CD4-positive, alpha-beta T cell treated with Interleukin-15 for 1 hour (primary cell): ENCODE measurements at regions not wholly inside any gene's neighbourhood (a gene's known extent, or its start where the extent isn't known, plus 50 kb on each side); places are given as distances from the start of the nearest gene placed in this dataset.
"Not testable (repeated sequence)": the region's sequence is repeated elsewhere in the genome, so short reads cannot be mapped to it uniquely, and the experiment has no call there.

Source experiments
- DNase-seq: peaks from one replicate; pipeline ENCODE4 v3.0.0-alpha.2; 2020

DNA sequence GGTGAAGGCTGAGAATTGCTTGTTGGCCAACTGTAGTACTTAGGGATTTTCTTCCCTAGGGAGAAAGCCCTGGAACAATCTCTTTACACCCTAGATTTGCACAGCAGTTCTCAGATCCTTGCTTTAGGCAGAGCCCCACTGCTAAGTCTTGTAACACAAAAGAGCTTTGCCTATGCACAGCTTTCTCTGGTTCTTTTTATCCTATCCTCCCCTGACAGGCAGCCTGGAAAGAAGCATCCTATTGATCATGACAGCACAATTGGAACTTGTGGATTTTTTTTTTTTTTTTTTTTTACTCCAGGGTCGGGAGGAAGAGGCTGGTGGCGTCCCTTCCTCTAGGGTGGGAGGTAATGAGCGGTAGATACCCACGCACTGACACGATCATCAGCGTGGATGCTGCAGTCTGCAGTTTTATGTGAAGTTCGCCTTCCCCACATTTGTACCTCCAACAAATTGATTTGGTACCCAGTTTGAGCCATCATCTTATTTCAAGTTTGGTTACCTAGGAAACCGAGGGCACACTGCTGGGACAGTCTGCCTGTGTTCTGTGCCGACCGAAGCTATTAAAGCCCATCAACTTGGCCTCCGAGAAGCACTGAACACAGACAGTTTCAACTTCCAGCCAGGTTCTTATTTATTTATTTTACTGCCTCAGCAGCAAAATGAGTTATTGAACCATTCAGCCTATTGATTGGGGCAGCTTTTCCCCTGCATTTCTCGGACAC lies 110.1 kb downstream of the NRN1 start:
- DNase-seq, result no peak

DNA sequence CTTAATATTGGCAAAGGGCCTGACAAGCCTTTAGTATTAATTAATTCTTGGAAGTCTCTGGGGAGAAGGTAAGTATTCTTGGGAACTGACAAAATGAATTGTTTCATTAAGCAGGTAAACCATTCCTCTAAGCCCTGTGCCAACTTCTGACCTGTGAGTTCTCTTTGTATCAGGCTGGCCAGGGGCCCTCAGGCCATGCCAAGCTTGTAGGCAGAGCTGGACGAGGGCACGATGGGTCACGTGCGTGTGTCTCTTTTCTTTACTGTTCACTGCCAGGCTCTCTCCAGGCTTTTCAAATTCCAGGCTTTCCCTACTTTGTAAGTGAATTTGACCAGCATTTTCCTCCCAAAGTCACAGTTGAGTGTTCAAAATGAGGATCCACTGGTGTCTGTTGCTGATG lies 112.4 kb downstream of the NRN1 start:
- no peak for DNase-seq

DNA sequence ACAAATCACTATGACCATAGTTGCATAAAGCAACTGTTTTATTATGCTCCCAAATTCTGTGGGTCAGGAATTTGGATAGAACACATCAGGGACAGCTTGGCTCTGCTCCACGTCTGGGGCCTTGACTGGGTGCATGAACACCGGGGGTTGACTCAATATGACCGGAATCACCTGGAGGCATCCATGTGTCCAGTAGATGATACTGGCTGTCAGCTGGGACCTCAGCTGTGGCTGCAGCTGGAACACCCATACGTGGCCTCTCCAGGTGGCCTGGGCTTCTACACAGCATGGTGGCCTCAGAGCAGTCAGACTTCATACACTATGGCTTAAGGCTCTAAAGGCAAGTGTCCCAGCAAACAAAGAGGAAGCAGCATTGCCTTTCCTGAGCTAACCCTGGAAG lies 113.4 kb downstream of the NRN1 start:
- DNase-seq, result no peak

DNA sequence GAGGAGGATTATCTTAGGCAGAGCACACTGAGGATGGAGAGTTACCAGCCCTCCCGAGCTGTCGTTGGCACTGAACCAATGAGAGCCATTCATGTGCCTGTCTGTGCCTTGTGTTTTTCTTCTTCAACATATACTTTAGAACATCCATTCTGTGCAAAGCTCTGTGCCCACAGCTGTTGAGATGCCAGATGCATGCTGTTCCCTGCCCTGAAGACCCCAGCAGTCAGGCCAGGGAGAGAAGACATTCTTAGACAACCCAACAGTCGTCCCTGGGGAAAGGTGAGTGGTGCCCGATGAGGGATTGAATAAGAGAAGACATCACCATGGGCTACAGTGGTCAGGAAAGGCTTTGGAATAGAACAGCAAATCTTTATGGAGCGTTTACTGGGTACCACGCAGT lies 114.1 kb downstream of the NRN1 start:
- no peak for DNase-seq

DNA sequence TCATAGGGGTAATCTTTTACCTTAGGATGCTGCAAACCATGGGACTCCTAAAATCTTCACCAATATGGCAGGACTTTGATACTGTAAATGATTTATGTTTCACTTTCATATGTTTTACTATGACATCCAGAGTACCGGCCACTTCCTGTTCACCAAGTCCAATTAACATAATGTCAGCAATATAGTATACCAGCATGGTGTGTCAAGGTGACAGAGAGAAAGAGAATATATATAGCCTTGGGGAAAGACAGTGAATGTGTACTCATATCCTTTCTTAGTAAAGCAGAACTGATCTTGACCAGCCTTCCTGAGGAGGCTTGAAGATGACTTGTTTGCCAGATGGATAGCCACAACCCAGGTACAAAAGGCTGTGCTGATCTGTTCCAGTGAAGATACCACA lies 127.9 kb downstream of the NRN1 start:
- DNase-seq, result no peak

DNA sequence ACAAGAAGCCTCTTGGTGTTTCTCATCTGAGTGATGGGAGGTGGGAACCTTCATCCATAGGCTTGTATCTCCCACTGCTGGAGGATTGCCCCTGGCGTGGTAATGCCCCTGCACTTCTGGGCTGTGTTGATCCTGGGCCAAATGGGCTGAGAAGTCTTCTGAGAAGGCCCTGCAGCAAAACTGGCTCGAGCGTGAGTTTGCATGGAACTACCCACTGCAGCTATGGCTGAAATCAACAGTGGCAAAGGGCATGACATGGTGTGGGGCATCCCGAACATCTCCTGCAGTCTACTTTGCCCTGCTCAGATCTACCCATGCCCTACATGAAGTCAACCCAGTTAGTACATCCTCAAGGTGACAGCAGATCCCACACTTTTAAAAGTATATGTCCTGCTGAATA lies 130.6 kb downstream of the NRN1 start:
- DNase-seq, result no peak

DNA sequence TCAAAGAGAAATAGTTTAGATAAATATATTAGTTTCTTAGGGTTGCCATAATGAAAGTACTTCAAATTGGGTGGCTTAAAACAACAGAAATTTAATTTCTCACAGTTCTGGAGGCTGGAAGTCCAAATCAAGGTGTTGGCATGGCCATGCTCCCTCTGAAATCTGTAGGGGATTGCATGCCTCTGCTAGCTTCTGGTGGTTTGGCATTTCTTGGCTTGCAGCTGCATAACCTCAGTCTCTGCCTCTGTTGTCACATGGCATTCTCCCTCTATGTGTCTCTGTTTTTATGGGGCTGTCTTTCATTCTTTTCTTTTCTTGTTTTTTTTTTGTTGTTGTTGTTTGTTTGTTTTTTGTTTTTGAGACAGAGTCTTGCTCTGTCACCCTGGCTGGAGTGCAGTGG lies 132.7 kb downstream of the NRN1 start:
- DNase-seq, result not testable (repeated sequence)

DNA sequence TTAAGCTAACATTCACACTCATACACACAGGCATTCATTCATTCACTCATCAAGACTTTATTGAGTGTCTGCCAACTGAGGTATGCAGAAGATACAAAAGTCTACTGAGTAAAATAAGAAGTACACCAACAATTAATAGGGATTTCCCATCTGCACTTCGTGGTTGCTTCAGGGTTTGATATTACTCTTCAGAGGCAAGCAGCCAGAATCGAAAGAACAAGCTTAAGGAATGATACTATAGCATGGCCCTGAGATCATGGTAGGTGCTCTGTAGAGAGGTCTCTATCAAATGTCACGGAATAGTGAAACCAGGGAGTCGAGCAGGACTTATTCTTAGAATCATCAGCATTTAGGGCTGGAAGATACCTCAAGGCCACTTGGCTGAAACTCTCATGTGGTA lies 135.4 kb downstream of the NRN1 start:
- DNase-seq, result no peak

DNA sequence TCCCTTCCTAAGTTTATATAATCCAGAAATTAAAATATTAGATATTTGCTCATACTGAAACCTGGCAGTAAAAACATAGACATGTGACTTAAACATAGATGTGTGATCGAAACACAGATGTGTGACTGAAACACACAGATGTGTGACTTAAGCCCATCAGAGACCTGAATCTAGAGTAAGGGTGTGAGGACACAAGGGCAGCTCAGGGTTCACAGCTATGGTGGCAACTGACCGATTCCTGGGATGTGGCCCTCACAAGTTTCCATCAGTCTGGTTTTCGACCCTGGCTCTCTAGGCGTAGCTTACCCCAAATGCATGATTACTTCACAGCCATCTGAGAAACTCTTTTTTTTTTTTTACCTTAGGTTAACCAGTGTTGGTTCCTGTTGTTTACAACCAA lies 137.0 kb downstream of the NRN1 start:
- no peak for DNase-seq

DNA sequence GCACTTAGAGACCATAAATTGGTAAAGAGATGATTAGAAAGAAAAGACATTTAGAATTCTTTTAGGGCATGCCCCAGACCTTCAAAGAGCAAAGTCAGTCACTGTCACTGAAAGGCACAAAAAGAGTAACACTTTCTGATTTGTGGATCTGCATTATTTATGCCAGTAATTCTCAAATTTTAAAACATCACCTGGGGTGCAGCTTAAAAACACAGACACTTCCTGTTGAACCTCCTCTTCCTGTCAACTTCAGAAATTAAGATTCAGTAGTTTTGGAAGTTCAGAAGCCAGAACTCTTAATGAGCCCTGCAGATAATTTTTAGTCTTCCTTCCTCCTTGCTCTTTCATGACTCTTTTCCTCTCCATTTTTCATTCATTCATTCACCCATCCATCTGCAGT lies 137.5 kb downstream of the NRN1 start:
- no peak for DNase-seq

DNA sequence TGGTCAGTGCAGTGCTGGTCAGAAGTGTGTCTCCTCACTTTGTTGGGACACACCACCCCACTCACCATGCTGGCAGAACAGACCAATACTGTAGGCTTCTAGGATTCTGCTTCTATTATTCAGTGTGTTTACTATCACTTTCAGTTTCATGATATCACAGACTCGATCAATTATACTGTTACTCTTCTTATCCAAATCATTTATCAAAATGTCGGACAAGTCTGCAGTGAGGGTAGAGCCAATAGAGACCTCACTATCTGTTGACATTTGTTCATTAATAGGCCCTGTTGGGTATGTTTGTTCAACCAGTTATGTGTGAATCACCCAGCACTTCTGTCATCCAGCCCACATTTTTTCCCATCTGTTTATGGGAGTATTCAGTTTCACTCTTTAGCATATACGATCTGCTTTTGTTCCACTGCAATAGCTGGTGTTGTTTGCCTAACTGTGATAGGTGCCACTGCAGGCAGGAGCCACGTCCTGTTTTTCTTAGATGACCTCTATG lies 140.1 kb downstream of the NRN1 start:
- DNase-seq, result no peak

DNA sequence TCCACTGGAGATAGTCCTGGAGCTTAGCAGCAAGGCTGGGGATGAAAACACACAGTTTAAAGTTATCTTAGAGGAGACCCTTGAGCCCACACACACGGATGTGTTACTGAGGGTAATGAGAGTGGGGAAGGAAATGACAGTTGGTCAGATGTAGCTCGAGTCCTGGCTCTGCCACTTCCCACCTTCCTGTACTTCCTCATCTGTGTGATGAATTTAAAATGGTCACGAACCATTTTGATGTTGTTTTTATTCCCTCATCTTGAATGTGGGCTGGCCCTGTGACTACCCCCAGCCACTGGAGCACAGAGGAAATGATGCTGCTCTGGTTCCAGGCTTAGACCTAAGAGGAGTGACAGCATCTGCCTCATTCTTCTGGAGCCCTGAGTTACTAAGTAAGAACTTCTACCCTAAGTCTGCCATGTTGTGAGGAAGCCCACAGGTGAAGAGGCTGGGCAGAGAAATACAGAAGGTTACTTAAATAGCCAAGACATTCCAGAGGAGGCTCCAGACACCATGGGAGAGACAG lies 141.2 kb downstream of the NRN1 start:
- DNase-seq, result no peak

DNA sequence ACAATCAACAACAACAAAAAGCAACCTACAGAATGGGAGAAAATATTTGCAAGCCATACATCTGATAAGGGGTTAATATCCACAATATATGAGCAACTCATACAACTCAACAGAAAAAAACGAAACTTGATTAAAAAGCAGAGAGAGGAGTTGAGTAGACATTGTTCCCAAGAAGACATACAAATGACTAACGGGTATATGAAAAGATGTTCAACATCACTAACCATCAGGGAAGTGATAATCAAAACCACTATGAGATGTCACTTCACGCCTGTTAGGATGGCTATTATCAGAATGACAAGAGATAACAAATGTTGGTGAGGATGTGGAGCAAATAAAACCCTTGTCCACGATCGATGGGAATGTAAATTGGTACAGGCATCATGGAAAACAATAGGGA lies 145.9 kb downstream of the NRN1 start:
- DNase-seq, result no peak

DNA sequence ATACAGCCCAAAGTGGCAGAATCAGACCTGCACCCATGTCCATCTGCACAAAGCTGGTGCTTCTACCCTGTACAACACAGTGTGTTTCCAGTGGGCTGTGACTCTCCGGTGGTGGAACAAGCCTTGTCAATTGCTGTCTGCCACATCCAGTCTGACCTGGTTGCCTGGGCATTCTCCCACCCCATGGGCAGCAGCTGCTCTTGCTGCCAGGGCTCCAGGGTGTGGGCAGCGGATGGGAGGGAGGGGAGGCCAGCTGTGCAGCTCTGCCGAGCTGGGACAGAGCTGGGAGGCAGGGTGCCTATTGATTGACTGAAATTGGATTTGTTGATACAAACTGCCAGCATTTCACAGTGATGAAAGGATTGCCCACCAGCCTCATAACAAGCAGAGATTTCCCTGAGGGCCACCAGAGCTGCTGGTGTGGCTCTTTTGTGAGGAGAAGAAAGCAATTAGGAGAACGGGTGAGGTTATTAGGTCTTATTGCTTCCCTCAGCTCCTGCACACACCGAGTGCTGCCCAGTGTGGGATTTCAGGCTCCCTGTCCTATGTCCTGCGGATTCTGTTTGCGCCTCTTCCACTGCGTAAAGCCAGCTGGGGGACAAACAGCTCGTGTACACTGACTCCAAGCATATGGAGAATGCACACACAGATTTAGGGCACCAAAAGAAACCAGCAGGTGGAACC lies 150.8 kb downstream of the NRN1 start:
- no peak for DNase-seq

DNA sequence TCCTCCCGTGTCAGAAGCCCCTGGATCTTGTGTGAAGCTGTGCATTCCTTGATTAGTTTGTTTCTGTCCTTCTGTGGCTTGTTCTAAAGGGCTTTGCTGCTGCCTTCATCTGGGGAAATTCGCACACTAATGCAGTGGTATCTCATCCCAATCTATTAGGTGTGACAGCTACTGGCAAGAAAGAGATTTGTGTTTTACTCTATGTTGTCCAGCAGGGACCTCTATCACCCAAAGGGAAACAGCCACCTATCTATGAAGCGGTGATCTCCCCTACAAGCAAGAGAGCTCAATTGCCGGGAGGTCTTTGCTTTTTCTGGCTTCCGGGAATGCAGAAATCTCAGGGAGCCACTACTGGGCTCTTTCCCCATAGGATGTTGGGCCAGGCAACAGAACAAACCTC lies 151.8 kb downstream of the NRN1 start:
- DNase-seq, result no peak

DNA sequence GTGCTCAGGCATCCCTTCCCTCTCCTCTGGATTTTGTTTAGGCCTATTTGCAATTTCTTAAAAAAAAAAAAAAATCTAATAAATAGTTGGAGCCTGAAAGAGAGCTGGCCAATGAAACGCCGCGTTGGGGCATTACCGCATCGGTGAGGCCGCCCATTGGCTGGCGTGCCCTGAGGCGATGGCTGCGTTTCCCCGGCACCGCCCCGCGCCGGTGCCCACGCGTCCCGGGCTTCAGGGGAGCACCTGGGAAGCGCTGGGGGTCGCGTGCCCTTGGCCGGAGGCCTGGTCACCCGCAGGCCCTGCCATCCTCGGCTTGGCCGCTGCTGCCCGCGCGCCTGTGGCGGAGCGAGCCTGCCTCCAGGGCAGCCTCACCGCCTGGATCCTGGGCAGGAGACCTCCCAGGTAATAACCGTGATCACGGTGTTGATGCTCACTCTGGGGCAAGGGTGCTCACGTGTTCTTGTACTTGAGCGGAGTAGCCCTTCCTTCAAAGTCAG lies 155.4 kb downstream of the NRN1 start:
- peak; percentile 79 for DNase-seq

DNA sequence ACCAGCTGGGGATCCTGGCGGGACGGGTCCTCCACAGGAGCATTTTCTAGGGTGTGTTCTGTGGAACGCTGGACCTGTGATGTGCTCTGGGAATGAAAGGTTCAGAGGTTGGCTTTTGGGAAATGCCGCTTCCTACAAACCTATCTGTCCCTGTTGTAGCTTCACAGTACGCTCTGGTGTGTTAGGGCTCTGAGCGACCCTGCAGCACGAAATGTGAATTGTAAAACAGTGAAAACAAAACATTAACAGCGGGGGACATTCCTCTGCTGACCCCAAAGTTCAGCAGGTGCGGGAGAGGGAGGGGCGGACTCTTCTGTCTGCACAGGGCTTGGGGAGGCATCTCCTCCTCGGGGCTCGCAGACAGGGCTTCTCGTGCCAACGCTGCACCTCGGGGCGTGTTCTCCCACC lies 155.9 kb downstream of the NRN1 start:
- DNase-seq, result no peak

DNA sequence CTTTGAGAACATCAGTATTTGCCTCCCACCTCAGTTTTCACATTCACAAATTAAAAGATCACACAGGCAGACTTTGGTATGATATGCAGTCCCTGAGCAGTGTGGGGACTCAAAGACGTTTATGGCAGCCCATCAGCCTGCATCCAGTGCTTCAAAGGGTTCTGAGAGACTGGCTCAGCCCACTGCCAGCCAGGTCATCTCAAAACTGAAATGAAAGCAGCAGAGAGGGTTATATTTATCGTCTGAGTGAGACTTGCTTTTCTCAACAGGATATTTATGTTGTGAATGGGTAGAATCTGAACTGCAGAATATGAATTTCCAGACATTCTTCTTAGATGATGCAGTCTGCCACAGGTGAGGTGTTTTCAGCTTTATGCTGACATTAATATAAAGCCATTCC lies 159.8 kb downstream of the NRN1 start:
- no peak for DNase-seq

DNA sequence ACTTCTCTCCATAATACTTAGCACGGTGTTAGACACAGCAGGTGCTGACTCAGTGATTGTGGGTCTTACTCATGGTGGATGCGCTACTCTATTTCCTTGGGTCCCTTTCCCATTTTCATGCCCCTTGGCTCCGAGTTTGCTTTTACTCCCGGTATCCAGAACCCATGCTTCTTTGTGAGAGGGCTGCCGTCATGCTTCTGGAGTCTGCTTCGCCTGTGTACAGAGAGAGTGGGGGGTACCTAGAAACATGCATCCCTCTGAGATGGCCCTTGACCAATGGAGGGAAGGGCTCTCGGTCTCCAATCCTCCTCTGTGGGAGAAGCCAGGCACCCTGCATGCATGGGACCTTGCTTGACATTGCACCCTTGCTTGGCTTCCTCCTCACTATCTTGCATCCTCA lies 160.4 kb downstream of the NRN1 start:
- no peak for DNase-seq

DNA sequence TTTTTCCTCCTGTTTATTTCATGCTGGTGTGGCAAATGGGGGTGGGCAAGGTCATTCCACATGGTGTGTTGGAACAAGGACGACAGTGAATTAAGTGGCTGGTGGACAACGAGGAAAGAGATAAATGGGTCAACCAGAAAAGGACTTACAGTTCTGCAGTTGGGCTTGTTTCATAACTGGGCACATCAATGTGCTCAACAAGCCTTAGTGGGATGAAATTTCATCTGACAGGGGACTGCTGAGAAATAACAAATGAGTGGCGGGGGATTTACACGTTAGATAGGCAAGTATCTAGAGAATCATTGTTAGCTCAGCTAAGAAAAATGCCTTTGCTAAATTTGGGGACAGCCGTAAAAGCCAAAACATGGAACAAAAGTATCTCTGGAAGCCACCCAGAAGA lies 163.6 kb downstream of the NRN1 start:
- no peak for DNase-seq

DNA sequence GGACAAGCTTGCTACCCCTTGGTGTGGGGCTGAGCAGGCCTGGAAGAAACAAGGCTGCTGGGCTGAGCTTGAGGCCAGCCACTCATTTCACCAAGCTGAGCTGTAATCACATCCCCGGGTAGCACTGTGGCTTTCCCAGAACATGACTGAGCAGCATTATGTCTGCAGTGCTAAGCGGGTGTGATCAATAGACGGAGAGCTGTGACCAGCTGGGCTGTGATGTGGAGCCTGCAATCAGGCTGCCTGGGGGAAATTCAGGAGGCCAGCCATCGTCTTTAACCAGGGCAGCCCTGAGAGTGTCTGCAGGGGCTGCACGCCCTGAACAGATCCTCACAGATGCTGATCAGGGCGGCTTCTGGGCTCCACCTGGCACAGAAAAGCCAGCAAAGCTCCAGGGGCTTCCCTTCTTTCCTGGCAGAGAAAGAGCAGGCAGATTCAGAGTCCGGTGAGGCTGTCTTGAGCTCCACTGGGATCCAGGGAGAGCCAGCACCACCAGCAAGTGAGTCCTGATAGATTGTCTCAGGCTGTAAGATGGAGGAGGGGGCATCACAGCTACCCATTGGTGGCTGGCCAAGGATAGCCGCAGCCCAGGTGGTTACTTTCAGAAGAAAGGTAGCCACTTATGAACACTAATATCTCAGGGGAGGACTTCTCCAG lies 165.9 kb downstream of the NRN1 start:
- DNase-seq, result no peak

DNA sequence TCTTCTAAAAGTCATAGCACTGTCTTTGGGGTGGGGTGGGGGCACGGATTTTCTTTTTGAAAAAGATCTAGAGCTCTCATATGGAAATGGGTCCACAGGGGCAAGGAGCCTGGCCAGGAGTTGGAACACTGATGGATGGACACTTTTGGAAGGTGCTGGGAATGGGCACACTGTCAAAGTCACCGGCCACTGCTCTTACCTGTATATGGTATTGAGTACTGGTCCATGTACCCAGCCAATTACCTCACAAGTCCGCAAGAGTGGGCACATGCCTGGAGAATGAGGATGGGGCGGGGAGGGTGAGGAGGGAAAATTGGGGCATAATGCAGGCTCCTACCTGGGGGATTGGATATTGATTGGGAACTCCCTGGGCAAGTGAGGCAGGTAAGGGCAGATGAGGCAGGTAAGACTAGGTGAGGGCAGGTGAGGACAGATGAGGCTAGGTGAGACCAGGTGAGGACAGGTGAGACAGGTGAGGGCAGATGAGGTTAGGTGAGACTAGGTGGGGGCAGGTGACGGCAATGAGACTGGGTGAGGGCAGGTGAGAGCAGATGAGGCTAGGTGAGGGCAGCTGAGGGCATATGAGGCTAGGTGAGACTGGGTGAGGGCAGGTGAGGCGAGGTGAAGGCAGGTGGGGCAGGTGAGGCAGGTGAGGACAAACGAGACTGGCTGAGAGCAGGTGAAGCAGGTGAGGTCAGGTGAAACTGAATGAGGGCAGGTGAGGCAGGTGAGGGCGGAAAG lies 167.9 kb downstream of the NRN1 start:
- no peak for DNase-seq

DNA sequence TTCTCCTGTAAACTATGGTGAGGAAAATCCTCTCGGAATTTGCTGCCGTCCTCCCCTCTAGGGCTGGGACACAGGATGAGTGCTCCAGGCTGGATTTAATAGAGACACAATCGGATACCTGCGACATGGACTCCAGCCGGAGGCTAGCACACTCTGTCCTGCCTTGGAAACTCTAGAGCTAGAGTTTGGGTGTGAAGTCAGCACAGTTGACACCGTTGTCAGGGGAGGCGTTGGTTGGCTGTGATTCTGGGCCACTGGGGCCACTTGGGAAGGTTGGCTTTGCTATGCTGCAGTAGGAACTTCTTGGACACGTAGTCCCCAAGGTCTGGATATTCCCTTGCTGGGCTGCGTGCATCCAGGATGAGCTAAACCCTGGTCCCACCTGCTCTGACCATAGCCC lies 169.4 kb downstream of the NRN1 start:
- no peak for DNase-seq
